ENCODE measurements at regions not wholly inside any gene's neighbourhood (a gene's known extent, or its start where the extent isn't known, plus 50 kb on each side); places are given as distances from the start of the nearest gene placed in this dataset.

GRCh38 chr19:32269831-32270230, 75.6 kb upstream of the ZNF507 start:
- POLR2A ChIA-PET (ENCODE audit: partially characterized antibody): no interaction called here
- TF ChIP-seq ATF3 (IDR thresholded peaks at IDR 0.05; ENCODE audit: insufficient read depth, low read depth, low read length) (no peak), E2F6 (IDR thresholded peaks at IDR 0.05) (no peak), BACH1 (IDR thresholded peaks at IDR 0.05; ENCODE audit: low read length) (no peak), NRF1 (IDR thresholded peaks at IDR 0.05; ENCODE audit: low read depth, low read length) (no peak), SAP30 (IDR thresholded peaks at IDR 0.05; ENCODE audit: insufficient read depth, insufficient replicate concordance, low read length) (no peak), EZH2 (IDR thresholded peaks at IDR 0.05; ENCODE audit: low read depth, low read length, severe bottlenecking) (no peak), PHF8 (conservative IDR thresholded peaks at IDR 0.05; ENCODE audit: low read depth, low read length) (no peak), ATF2 (IDR thresholded peaks at IDR 0.05; ENCODE audit: low read length) (no peak), CTBP2 (IDR thresholded peaks at IDR 0.05; ENCODE audit: borderline replicate concordance, insufficient read depth, insufficient read length, low read length) (no peak), EGR1 (IDR thresholded peaks at IDR 0.05; ENCODE audit: borderline replicate concordance, low read depth, low read length) (no peak), GTF2F1 (IDR thresholded peaks at IDR 0.05; ENCODE audit: borderline replicate concordance, low read depth, low read length) (no peak)

More at GRCh38 chr19:32269831-32270230, 75.6 kb upstream of the ZNF507 start:
- H3K14ac ChIP-seq (ENCODE audit: insufficient read length): no peak overlapping the region
- H4K91ac ChIP-seq (replicated peaks; ENCODE audit: insufficient read length, low read length): no peak overlapping the region
- no peak overlapping the region for H2BK5ac ChIP-seq (ENCODE audit: low read depth, low read length)
- H2AK5ac ChIP-seq (ENCODE audit: low read depth, low read length): no peak overlapping the region
- no peak overlapping the region for H3K9ac ChIP-seq (replicated peaks in 1 of 4; ENCODE audit: extremely low read depth in 1 of 4, low read depth in 3 of 4, low read length in 3 of 4)
- H3K4ac ChIP-seq (replicated peaks; ENCODE audit: insufficient read length, low read depth, low read length): no peak overlapping the region
- no peaks in the 10 kb centered on the region for H3K27me3 ChIP-seq (replicated peaks in 1 of 4; ENCODE audit: control insufficient read depth in 3 of 4, extremely low read depth in 1 of 4, insufficient read depth in 3 of 4, low read length in 3 of 4)
- no peaks in the 10 kb centered on the region for H3K79me1 ChIP-seq (ENCODE audit: low read depth, low read length)
- H3K27ac ChIP-seq (ENCODE audit: low read depth, low read length): no peak overlapping the region
- no peaks in the 10 kb centered on the region for H3K23me2 ChIP-seq (ENCODE audit: low read depth, low read length)
- H2AFZ ChIP-seq (ENCODE audit: low read length): 0 out of 2 replicates have a peak overlapping the region, but pooled peaks have one; percentile 33
- no peaks in the 10 kb centered on the region; a peak in 1 of 4 replicates for H3K9me3 ChIP-seq (ENCODE audit: insufficient read depth in 2 of 2, low read depth in 1 of 2, low read length in 1 of 2)
- no peaks in the 10 kb centered on the region for H3K79me2 ChIP-seq (ENCODE audit: control insufficient read depth in 1 of 2, insufficient read depth in 2 of 2, low read length in 2 of 2)
- H3K23ac ChIP-seq (ENCODE audit: insufficient read length): no peak overlapping the region
- no peak overlapping the region for H2BK120ac ChIP-seq (replicated peaks; ENCODE audit: low read depth, low read length)
- DNase-seq (ENCODE audit: low read depth in 1 of 2, low spot score in 2 of 2): no peak
- H4K20me1 ChIP-seq (replicated peaks in 1 of 2; ENCODE audit: control insufficient read depth in 1 of 2, insufficient read depth in 2 of 2, low read length in 2 of 2): no peaks in the 10 kb centered on the region
- H2BK20ac ChIP-seq (ENCODE audit: low read length): no peak overlapping the region
- no peak overlapping the region for H4K8ac ChIP-seq (ENCODE audit: extremely low read depth, insufficient read depth, low read length)
- WGBS, 2 experiments (ENCODE audit: extremely low coverage in 1 of 2, insufficient coverage in 1 of 2, insufficient read length in 1 of 2, insufficient replicate concordance in 2 of 2, low coverage in 1 of 2, low lambda C conversion rate in 2 of 2, missing lambda C conversion rate in 1 of 2): 91% methylated on average over 5 of the region's 5 CpGs; no CpG with 5 or more reads in 1 of the 2 experiments
- no peak overlapping the region for H3K4me2 ChIP-seq (ENCODE audit: insufficient read depth in 1 of 2, low read depth in 2 of 2, low read length in 2 of 2)
- H4K5ac ChIP-seq (ENCODE audit: insufficient read length, low read depth, low read length): no peak overlapping the region
- H3K4me1 ChIP-seq (replicated peaks in 1 of 4; ENCODE audit: control insufficient read depth in 3 of 4, insufficient read depth in 4 of 4, low read length in 3 of 4): peaks cover 0 to 6% (median 2%) of the 10 kb centered on the region in 4 experiments; a peak in 5 of 7 replicates
- no peak overlapping the region for H3K56ac ChIP-seq (replicated peaks; ENCODE audit: insufficient read length, low read depth, low read length)
- FAIRE-seq: no peak
- H2BK12ac ChIP-seq (ENCODE audit: low read depth, low read length): no peak overlapping the region
- CTCF ChIA-PET (ENCODE audit: partially characterized antibody): no interaction called here
- H3K18ac ChIP-seq (ENCODE audit: extremely low read depth, low read length): no peak overlapping the region
- no peaks in the 10 kb centered on the region for H3K36me3 ChIP-seq (ENCODE audit: control insufficient read depth in 2 of 4, insufficient read depth in 4 of 4, low read length in 3 of 4)
- H2BK15ac ChIP-seq (ENCODE audit: low read length): no peak overlapping the region
- no peak overlapping the region for H3K4me3 ChIP-seq (ENCODE audit: extremely low read depth in 1 of 4, insufficient read depth in 2 of 4, low read depth in 3 of 4, low read length in 4 of 4)
